LNCaP clone FGC (cell line): ENCODE measurements at regions not wholly inside any gene's neighbourhood (a gene's known extent, or its start where the extent isn't known, plus 50 kb on each side); places are given as distances from the start of the nearest gene placed in this dataset.

ENCODE experiments used
- DNase-seq: peaks from one replicate; pipeline ENCODE4 v3.0.0-alpha.2; 2011; ENCODE audit warnings: low read depth
- H3K4me3 ChIP-seq: 2 replicates; pipeline ENCODE4 v1.5.1; 2011; ENCODE audit warnings: mild to moderate bottlenecking, low read depth, low read length, control low read depth
- TF ChIP-seq, protein P1 (sequence below): IDR thresholded peaks from 2 replicates; pipeline ENCODE4 v1.5.1; 2012; ENCODE audit warnings: mild to moderate bottlenecking; ENCODE audit not compliant: control insufficient read depth, insufficient read depth; ENCODE audit errors: extremely low read depth

DNA sequence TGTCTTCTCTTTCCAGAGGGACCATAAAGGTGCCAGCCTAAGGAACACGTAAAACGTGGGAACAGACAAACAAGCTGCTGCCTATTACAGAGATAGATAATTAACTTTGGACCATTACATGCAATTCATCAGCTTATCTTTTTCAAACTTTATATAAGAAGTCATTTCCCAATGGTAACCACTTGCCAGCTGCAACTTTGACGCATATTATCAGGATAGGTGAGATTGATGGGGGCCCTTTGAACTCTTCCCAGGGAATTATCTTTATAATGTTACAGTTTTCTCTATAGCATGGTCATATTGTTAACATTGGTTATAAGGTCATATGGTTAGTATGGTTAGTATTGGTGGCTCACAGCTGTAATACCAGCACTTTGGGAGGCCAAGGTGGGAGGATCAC, 94.1 kb upstream of the BMP2K start:
- TF ChIP-seq, protein P1, sequence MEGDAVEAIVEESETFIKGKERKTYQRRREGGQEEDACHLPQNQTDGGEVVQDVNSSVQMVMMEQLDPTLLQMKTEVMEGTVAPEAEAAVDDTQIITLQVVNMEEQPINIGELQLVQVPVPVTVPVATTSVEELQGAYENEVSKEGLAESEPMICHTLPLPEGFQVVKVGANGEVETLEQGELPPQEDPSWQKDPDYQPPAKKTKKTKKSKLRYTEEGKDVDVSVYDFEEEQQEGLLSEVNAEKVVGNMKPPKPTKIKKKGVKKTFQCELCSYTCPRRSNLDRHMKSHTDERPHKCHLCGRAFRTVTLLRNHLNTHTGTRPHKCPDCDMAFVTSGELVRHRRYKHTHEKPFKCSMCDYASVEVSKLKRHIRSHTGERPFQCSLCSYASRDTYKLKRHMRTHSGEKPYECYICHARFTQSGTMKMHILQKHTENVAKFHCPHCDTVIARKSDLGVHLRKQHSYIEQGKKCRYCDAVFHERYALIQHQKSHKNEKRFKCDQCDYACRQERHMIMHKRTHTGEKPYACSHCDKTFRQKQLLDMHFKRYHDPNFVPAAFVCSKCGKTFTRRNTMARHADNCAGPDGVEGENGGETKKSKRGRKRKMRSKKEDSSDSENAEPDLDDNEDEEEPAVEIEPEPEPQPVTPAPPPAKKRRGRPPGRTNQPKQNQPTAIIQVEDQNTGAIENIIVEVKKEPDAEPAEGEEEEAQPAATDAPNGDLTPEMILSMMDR = no peak
- no peak for DNase-seq
- H3K4me3 ChIP-seq = no peak overlapping the region

DNA sequence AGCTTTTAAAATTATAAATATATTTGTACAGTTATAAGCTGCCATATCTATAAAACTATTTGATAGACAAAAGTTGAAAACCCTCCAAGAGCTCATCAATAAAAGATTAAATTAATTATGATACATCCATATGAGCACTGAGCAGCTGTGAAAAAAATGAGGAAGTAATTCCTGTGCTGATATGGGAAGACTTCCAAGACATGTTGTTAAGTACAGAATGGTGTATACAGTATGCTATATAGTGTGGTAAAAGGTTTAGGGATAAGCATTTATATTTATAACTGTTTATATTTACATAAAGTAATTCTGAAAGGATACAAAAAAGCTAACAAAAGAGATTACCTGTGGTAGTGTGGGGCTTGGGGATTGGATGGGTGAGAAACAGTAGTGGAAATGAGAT, 92.8 kb upstream of the BMP2K start:
- TF ChIP-seq, protein P1 = no peak
- no peak overlapping the region for H3K4me3 ChIP-seq
- peak; percentile 46 for DNase-seq

DNA sequence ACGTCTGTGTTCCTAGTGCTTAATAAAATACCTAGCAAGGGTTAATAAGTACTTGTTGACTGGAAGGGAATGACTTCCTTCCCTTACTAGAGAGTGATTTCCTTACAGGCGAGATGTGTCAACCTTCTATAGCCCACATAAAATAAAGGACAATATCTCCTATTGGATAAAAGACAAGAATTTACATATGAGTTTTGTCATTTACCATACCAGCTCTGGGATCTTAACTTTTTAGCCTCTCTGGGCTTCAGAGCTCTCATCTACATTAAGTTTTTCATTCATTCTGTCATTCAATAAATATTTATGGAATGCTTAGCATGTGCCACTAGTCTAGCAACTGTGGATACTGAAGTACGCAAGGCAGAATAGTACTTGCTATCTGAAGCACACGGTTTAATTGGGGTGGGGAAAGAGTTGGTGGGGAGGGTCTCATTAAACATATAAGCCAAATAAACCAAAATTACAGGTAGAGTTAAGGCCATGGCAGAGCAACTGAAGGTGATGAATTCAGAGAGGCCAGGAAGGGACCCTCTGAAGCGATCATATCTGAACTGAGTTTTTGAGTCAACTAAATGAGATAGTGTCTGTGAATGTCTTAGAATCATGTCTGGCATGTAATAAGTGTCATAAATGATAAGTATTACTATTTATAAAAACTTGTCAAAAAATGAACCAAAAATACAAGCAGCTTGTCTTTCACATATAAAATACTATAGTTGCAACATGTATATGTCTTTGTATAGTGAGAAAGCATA, 91.6 kb upstream of the BMP2K start:
- H3K4me3 ChIP-seq = no peak overlapping the region
- TF ChIP-seq, protein P1 = no peak
- no peak for DNase-seq

DNA sequence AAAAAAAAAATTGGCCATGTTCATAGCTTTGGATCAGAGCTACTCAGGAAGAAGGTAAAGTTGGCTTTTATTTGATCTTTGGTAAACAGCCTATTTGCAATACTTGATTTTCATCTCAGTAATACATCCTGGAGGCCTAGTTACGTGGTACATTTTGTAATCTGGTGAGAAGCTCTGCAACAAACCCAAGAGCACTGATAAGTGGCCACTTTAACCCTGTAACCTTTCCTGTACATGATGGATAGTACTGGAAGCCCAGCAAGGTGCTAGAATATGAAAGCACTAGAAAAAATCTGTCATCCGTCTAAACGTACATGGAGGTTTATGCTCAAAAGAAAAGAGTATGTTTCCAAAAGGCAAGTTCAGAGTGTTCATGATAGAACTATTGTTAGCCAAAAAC, 88.3 kb upstream of the BMP2K start:
- no peak overlapping the region for H3K4me3 ChIP-seq
- peak; percentile 37 for DNase-seq
- TF ChIP-seq, protein P1 = no peak

DNA sequence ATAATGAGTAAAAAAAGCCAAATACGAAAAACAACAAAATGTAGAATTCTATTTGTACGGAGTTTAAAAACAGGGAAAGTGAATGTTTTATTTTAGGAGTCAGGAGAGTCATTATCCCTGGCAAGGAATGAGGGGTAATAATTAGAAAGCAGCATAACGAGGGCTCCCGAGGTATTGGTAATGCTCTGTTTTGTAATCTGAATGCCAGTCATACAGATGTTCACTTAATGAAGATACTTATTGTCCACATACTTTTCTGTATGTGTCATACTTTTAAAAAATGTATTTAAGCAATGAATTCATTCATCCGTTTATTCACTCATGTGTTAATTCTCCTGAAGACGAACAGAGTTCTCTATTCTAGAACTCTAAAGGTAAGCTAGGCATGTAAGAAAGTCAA, 87.8 kb upstream of the BMP2K start:
- DNase-seq = no peak
- no peak overlapping the region for H3K4me3 ChIP-seq
- TF ChIP-seq, protein P1 = no peak

DNA sequence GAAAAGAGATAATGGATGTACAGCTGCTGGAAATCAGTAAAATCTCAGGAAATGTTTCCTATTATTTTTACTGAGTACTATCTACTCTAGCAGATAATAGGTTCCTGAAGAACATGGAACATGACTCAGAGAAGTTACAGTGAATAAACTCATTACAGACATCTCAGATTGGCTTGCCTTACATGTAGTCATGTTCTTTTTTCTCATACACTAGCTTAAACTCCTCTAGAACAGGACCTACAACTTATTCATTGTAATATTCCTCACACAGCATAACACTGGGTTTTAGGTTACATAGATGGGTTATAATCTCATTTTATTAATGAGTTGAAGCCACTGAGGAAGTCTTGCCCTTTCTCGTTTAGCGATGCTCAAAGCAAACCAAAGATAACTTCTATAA, 86.9 kb upstream of the BMP2K start:
- no peak overlapping the region for H3K4me3 ChIP-seq
- TF ChIP-seq, protein P1 = no peak
- no peak for DNase-seq
